ENCODE measurements at regions not wholly inside any gene's neighbourhood (a gene's known extent, or its start where the extent isn't known, plus 50 kb on each side); places are given as distances from the start of the nearest gene placed in this dataset.
"Not testable (repeated sequence)": the region's sequence is repeated elsewhere in the genome, so short reads cannot be mapped to it uniquely, and the experiment has no call there.

- TF ChIP-seq, protein P1, sequence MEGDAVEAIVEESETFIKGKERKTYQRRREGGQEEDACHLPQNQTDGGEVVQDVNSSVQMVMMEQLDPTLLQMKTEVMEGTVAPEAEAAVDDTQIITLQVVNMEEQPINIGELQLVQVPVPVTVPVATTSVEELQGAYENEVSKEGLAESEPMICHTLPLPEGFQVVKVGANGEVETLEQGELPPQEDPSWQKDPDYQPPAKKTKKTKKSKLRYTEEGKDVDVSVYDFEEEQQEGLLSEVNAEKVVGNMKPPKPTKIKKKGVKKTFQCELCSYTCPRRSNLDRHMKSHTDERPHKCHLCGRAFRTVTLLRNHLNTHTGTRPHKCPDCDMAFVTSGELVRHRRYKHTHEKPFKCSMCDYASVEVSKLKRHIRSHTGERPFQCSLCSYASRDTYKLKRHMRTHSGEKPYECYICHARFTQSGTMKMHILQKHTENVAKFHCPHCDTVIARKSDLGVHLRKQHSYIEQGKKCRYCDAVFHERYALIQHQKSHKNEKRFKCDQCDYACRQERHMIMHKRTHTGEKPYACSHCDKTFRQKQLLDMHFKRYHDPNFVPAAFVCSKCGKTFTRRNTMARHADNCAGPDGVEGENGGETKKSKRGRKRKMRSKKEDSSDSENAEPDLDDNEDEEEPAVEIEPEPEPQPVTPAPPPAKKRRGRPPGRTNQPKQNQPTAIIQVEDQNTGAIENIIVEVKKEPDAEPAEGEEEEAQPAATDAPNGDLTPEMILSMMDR (optimal IDR thresholded peaks at IDR 0.05 in 1 of 3, IDR thresholded peaks at IDR 0.05 in 1 of 3, conservative IDR thresholded peaks at IDR 0.05 in 1 of 3; ENCODE audit: extremely low read depth in 1 of 3, insufficient read depth in 2 of 3, low read length in 3 of 3): not testable (repeated sequence)
- TF ChIP-seq EZH2 (IDR thresholded peaks at IDR 0.05; ENCODE audit: low read length): not testable (repeated sequence)
Observed at GRCh38 chr21:5147685-5148084, 5373.7 kb upstream of the TPTE start.

All from keratinocyte (primary cell).